HepG2 (cell line): ENCODE measurements at regions not wholly inside any gene's neighbourhood (a gene's known extent, or its start where the extent isn't known, plus 50 kb on each side); places are given as distances from the start of the nearest gene placed in this dataset.

Experiments used
- ATAC-seq: fragments of 200-7000 bp; cut with Tn5 transposase; 3 replicates; pipeline ENCODE4 v1.9.1; 2020; ENCODE audit warnings: mild to moderate bottlenecking, moderate library complexity
- BruUV-seq: library from RNA; stranded (reverse); fragments of 400-500 nt; replicated peaks from 2 replicates; lab custom pipeline; 2021; lab: Mats Ljungman, UMichigan
- CTCF ChIA-PET: fragments of 300-600 bp; formaldehyde crosslinking; extraction: SDS; loops from one replicate; lab custom pipeline; 2021; ENCODE audit warnings: low total read pairs, inconsistent platforms, low intra/inter-chr PET ratio; lab: Yijun Ruan, JAX
- POLR2A ChIA-PET: fragments of 350-600 bp; sonication (Branson Sonifier 250); formaldehyde crosslinking; loops from one replicate; lab custom pipeline; 2020; ENCODE audit warnings: antibody characterized with exemption, inconsistent platforms; lab: Yijun Ruan, JAX
- DNase-seq: peaks from one replicate; pipeline ENCODE4 v3.0.0-alpha.2; 2015; ENCODE audit warnings: low spot score
- FAIRE-seq: peaks from 3 replicates; lab custom pipeline; 2011; peaks lifted over from hg19 to GRCh38; lab: Jason Lieb, UNC
- H2AFZ ChIP-seq: one replicate; pipeline ENCODE4 v1.6.1; 2011; ENCODE audit warnings: low read length, inconsistent platforms
- H3K27ac ChIP-seq: fragments of 300-600 bp; 3 replicates; pipeline ENCODE4 v1.8.0; 2011; ENCODE audit warnings: mixed run types, mild to moderate bottlenecking, mixed read lengths, low read length, inconsistent platforms; ENCODE audit not compliant: insufficient read depth; ENCODE audit errors: extremely low read length
- H3K27me3 ChIP-seq, 2 experiments: fragments of 200-600 bp in 1 of 2; 2 replicates in 1 of 2; 3 replicates in 1 of 2; pipeline versions ENCODE4 v1.6.0 to v1.8.0; 2011; ENCODE audit warnings: low read length in 2 of 2, mild to moderate bottlenecking in 2 of 2, moderate library complexity in 2 of 2, inconsistent platforms in 1 of 2; ENCODE audit not compliant: insufficient read depth in 2 of 2, control insufficient read depth in 1 of 2
- H3K36me3 ChIP-seq, 2 experiments: fragments of 200-600 bp in 1 of 2; replicated peaks in 1 of 2; 2 replicates in 1 of 2; 3 replicates in 1 of 2; pipeline versions ENCODE4 v1.5.1 to v1.8.0; 2011; ENCODE audit warnings: low read length in 2 of 2, inconsistent platforms in 1 of 2; ENCODE audit not compliant: insufficient read depth in 2 of 2, control insufficient read depth in 1 of 2
- H3K4me1 ChIP-seq: 2 replicates; pipeline ENCODE4 v1.5.1; 2012; ENCODE audit warnings: low read length, inconsistent platforms; ENCODE audit not compliant: insufficient read depth
- H3K4me2 ChIP-seq: 2 replicates; pipeline ENCODE4 v1.6.0; 2011; ENCODE audit warnings: low read depth, low read length, inconsistent platforms
- H3K4me3 ChIP-seq, 3 experiments: fragments of 200-600 bp in 1 of 3; sonication (generic), shearing (Covaris generic) in 1 of 3; replicated peaks in 1 of 3; 2 replicates each; pipeline ENCODE4 v1.5.1; 2011 to 2016; ENCODE audit warnings: low read length in 3 of 3, inconsistent platforms in 2 of 3, low read depth in 2 of 3, mild to moderate bottlenecking in 2 of 3, control low read depth in 1 of 3, mixed read lengths in 1 of 3; ENCODE audit not compliant: insufficient read depth in 1 of 3
- H3K79me2 ChIP-seq: one replicate; pipeline ENCODE4 v1.6.1; 2011; ENCODE audit warnings: low read length, inconsistent platforms; ENCODE audit not compliant: insufficient read depth
- H3K9ac ChIP-seq: 2 replicates; pipeline ENCODE4 v1.6.0; 2011; ENCODE audit warnings: mild to moderate bottlenecking, low read depth, low read length, inconsistent platforms; ENCODE audit not compliant: insufficient read depth
- H3K9me3 ChIP-seq: 2 replicates; pipeline ENCODE4 v1.5.1; 2012; ENCODE audit warnings: mild to moderate bottlenecking, low read length
- H4K20me1 ChIP-seq: 2 replicates; pipeline ENCODE4 v1.6.0; 2011; ENCODE audit warnings: inconsistent platforms, mild to moderate bottlenecking, low read length, moderate library complexity; ENCODE audit not compliant: insufficient read depth
- AKAP8 ChIP-seq: sonication (generic); formaldehyde crosslinking; IDR thresholded peaks from 2 replicates; pipeline ENCODE4 v1.5.1; 2020; ENCODE audit warnings: mild to moderate bottlenecking, missing genetic modification reagents
- CEBPG ChIP-seq: IDR thresholded peaks from 2 replicates; pipeline ENCODE4 v1.6.1; 2016
- DDIT3 ChIP-seq: sonication (generic); formaldehyde crosslinking; IDR thresholded peaks from 2 replicates; pipeline ENCODE4 v1.4.0; 2020; ENCODE audit warnings: mild to moderate bottlenecking, missing genetic modification reagents
- EZH2 ChIP-seq: conservative IDR thresholded peaks from 2 replicates; pipeline ENCODE4 v1.6.1; 2012; ENCODE audit warnings: mild to moderate bottlenecking, low read depth, low read length, moderate library complexity
- GABPA ChIP-seq, 2 experiments: IDR thresholded peaks; 2 replicates each; pipeline ENCODE4 v1.6.1; 2011 to 2016; ENCODE audit warnings: low read depth in 2 of 2, low read length in 1 of 2, missing biosample characterization in 1 of 2, missing genetic modification characterization in 1 of 2
- GMEB2 ChIP-seq: IDR thresholded peaks from 2 replicates; pipeline ENCODE4 v1.6.1; 2016; ENCODE audit warnings: missing biosample characterization, missing genetic modification reagents, low read depth
- HNRNPL ChIP-seq: fragments of 200-400 bp; formaldehyde crosslinking; IDR thresholded peaks from 2 replicates; pipeline ENCODE4 v1.6.1; 2017; ENCODE audit warnings: mild to moderate bottlenecking, low read depth, low read length
- ISX ChIP-seq: sonication (generic); formaldehyde crosslinking; conservative IDR thresholded peaks from 2 replicates; pipeline ENCODE4 v1.5.0; 2020; ENCODE audit warnings: missing genetic modification reagents
- MTA1 ChIP-seq: sonication (generic); formaldehyde crosslinking; IDR thresholded peaks from 2 replicates; pipeline ENCODE4 v1.4.0; 2020; ENCODE audit warnings: missing genetic modification reagents, mild to moderate bottlenecking, borderline replicate concordance
- RELA ChIP-seq: sonication (generic); formaldehyde crosslinking; IDR thresholded peaks from 2 replicates; pipeline ENCODE4 v1.4.0; 2020; ENCODE audit warnings: missing genetic modification reagents
- RFXAP ChIP-seq: sonication (generic); formaldehyde crosslinking; IDR thresholded peaks from 2 replicates; pipeline ENCODE4 v1.4.0; 2020; ENCODE audit warnings: missing genetic modification reagents, borderline replicate concordance
- TRIM22 ChIP-seq: fragments of 450-650 bp; IDR thresholded peaks from 2 replicates; pipeline ENCODE4 v1.6.1; 2017
- ZFP36 ChIP-seq: fragments of 150-350 bp; IDR thresholded peaks from 2 replicates; pipeline ENCODE4 v1.6.1; 2018; ENCODE audit warnings: borderline replicate concordance, low read length, low read depth; ENCODE audit not compliant: partially characterized antibody
- ZNF263 ChIP-seq: sonication (generic); formaldehyde crosslinking; IDR thresholded peaks from 2 replicates; pipeline ENCODE4 v1.4.0; 2020; ENCODE audit warnings: missing genetic modification reagents
- ZNF296 ChIP-seq: sonication (generic); formaldehyde crosslinking; conservative IDR thresholded peaks from 2 replicates; pipeline ENCODE4 v1.5.0; 2020; ENCODE audit warnings: mild to moderate bottlenecking, missing genetic modification reagents
- ZNF572 ChIP-seq: sonication (generic); formaldehyde crosslinking; IDR thresholded peaks from 2 replicates; pipeline ENCODE4 v1.5.1; 2020; ENCODE audit warnings: mild to moderate bottlenecking, missing genetic modification reagents
- WGBS: methylation state at CpG from one replicate; pipeline ENCODE4 v1.1.6; 2017; ENCODE audit warnings: low lambda C conversion rate; 5-methylcytosine and 5-hydroxymethylcytosine counted together
- in situ Hi-C: cut with HindIII; loops from 2 replicates; pipeline ENCODE4 v1.10.0; 2017; ENCODE audit warnings: low pct_unique_long_range_greater_than_20kb; ENCODE audit not compliant: extremely low pct_ligation_motif_present
- intact Hi-C: fragments of 100-400 bp; cut with micrococcal nuclease; formaldehyde crosslinking; loops from one replicate; pipeline ENCODE4 v1.10.0; 2022; ENCODE audit not compliant: unreplicated experiment
- TF ChIP-seq, protein P1 (sequence below): sonication (generic); formaldehyde crosslinking; IDR thresholded peaks from 2 replicates; pipeline ENCODE4 v1.5.0; 2020; ENCODE audit warnings: missing genetic modification reagents
- TF ChIP-seq, protein P2 (sequence below): sonication (generic); formaldehyde crosslinking; IDR thresholded peaks from 2 replicates; pipeline ENCODE4 v1.4.0; 2020; ENCODE audit warnings: mild to moderate bottlenecking, missing genetic modification reagents

- H3K9me3 ChIP-seq, result no peaks in the 10 kb centered on the region
- no peaks in the 10 kb centered on the region for H4K20me1 ChIP-seq
- ATAC-seq, result no peak
- no peaks in the 10 kb centered on the region for H3K36me3 ChIP-seq
- TF ChIP-seq EZH2 (no peak), TRIM22 (no peak), CEBPG (CRISPR knock-in tag) (no peak), GMEB2 (CRISPR knock-in tag) (no peak), ZNF263 (CRISPR knock-in tag) (no peak), DDIT3 (no peak), ISX (no peak), GABPA (IDR thresholded peaks at IDR 0.05; ENCODE audit: low read depth, low read length) (no peak), GABPA (CRISPR knock-in tag; IDR thresholded peaks at IDR 0.05; ENCODE audit: low read depth) (no peak), ZNF572 (CRISPR knock-in tag) (no peak), ZNF296 (CRISPR knock-in tag) (no peak), RFXAP (CRISPR knock-in tag) (no peak), HNRNPL (no peak), RELA (CRISPR knock-in tag) (no peak), ZFP36 (no peak), AKAP8 (CRISPR knock-in tag) (no peak), MTA1 (CRISPR knock-in tag) (no peak)
- TF ChIP-seq, protein P1, sequence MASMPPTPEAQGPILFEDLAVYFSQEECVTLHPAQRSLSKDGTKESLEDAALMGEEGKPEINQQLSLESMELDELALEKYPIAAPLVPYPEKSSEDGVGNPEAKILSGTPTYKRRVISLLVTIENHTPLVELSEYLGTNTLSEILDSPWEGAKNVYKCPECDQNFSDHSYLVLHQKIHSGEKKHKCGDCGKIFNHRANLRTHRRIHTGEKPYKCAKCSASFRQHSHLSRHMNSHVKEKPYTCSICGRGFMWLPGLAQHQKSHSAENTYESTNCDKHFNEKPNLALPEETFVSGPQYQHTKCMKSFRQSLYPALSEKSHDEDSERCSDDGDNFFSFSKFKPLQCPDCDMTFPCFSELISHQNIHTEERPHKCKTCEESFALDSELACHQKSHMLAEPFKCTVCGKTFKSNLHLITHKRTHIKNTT (CRISPR knock-in tag), result no peak
- TF ChIP-seq, protein P2, sequence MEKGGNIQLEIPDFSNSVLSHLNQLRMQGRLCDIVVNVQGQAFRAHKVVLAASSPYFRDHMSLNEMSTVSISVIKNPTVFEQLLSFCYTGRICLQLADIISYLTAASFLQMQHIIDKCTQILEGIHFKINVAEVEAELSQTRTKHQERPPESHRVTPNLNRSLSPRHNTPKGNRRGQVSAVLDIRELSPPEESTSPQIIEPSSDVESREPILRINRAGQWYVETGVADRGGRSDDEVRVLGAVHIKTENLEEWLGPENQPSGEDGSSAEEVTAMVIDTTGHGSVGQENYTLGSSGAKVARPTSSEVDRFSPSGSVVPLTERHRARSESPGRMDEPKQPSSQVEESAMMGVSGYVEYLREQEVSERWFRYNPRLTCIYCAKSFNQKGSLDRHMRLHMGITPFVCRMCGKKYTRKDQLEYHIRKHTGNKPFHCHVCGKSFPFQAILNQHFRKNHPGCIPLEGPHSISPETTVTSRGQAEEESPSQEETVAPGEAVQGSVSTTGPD (CRISPR knock-in tag), result no peak
- ChIA-PET CTCF (no interaction called here), POLR2A (no interaction called here)
- no peak overlapping the region for H3K4me3 ChIP-seq
- peaks cover 35% of the 10 kb centered on the region for H3K4me1 ChIP-seq
- no peak for DNase-seq
- no peak for FAIRE-seq
- no peak overlapping the region for H3K9ac ChIP-seq
- H3K27ac ChIP-seq, result no peak overlapping the region
- H3K27me3 ChIP-seq, result no peaks in the 10 kb centered on the region
- no peak overlapping the region for H2AFZ ChIP-seq
- in situ Hi-C loops, result no loop called here
- no peaks in the 10 kb centered on the region for H3K79me2 ChIP-seq
- intact Hi-C loops, result loop anchor here (5.0 kb wide), 1 partner anchor 535 kb away; the partner anchor contains the start of gene FGFR2
- BruUV-seq, result no TSS peak
- 50% methylated on average over 3 of the region's 3 CpGs for WGBS
- H3K4me2 ChIP-seq, result no peak overlapping the region
Observed at GRCh38 chr10:121062115-121062514, 211.0 kb downstream of the WDR11 start.
